Prostate gland (tissue), 2 donors: ENCODE measurements at regions not wholly inside any gene's neighbourhood (a gene's known extent, or its start where the extent isn't known, plus 50 kb on each side); places are given as distances from the start of the nearest gene placed in this dataset.

Experiments
- CTCF ChIP-seq, 4 experiments: fragments of 200-600 bp in 2 of 4; fragments of 450-650 bp in 2 of 4; sonication (generic) in 2 of 4; IDR thresholded peaks; 1 replicate in 3 of 4; 2 replicates in 1 of 4; pipeline ENCODE4 v1.5.1; 2016 to 2019; ENCODE audit warnings: antibody characterized with exemption in 4 of 4, mild to moderate bottlenecking in 2 of 4, moderate library complexity in 2 of 4
- POLR2A ChIP-seq: fragments of 450-650 bp; IDR thresholded peaks from one replicate; pipeline ENCODE4 v1.6.1; 2016; ENCODE audit warnings: antibody characterized with exemption, mild to moderate bottlenecking

DNA sequence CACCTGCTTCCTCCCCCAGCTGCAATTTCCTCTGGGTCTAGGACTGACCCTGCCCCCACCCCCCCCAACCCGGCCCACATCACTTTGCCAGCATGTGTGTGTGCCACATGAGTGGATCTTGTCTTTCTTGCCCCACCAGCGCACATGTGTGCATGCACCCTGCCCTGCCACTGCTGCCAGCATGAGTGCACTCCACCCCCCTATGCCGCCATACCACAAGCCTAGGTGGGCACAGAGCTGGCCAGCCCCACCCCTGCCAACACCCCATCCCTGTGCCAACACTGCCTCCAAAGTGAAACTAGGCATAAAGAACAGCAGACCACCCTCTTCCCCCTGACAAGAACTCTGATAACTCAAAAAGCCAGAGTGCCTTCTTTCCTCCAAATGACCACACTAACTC is 296.3 kb upstream of the SGO1 start:
- TF ChIP-seq CTCF (IDR thresholded peaks at IDR 0.05) (no peak), POLR2A (no peak)
